GM19328 (cell line): ENCODE measurements at regions not wholly inside any gene's neighbourhood (a gene's known extent, or its start where the extent isn't known, plus 50 kb on each side); places are given as distances from the start of the nearest gene placed in this dataset.
"Not testable (repeated sequence)": the region's sequence is repeated elsewhere in the genome, so short reads cannot be mapped to it uniquely, and the experiment has no call there.

Experiments
- ATAC-seq: cut with Tn5 transposase; IDR thresholded peaks from one replicate; pipeline ENCODE4 v1.9.1; 2021; ENCODE audit warnings: mild to moderate bottlenecking, moderate library complexity; ENCODE audit not compliant: unreplicated experiment

DNA sequence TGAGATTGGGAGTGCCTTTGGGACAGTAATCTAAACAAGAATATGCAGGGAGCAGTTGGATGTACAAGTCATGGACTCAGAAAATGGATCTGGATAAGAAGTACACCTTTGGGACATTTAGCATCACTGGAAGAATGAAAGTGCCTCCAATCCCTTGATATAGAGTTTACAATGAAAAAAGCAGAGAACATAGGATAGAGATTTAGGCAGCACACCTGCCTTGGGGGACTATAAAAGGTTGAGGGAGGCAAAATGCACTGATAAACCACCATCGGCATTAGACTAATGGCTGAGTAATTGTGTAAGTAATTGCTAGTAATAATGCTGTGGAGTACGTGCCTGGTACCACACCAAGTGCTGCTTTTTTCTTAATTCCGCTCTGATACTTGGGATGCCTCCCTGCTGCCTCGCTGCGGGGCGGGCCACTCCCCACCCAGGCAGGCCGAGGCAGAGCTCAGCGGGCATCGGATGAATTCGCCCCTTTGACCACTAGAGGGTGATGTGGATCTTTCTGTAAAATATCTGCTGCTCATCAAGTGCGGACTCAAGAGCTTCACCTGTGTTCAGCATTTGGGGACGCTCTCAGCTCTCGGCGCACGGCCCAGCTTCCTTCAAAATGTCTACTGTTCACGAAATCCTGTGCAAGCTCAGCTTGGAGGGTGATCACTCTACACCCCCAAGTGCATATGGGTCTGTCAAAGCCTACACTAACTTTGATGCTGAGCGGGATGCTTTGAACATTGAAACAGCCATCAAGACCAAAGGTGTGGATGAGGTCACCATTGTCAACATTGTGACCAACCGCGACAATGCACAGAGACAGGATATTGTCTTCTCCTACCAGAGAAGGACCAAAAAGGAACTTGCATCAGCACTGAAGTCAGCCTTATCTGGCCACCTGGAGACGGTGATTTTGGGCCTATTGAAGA is 99.9 kb downstream of the ANKRD18B start:
- ATAC-seq: no peak

GRCh38 chr9:33628318-33628717 is 104.3 kb downstream of the ANKRD18B start:
- ATAC-seq: not testable (repeated sequence)

GRCh38 chr9:33628865-33629410 is 104.9 kb downstream of the ANKRD18B start:
- no peak for ATAC-seq

- ATAC-seq: no peak
Observed at GRCh38 chr9:33633636-33634035, 109.6 kb downstream of the ANKRD18B start.

DNA sequence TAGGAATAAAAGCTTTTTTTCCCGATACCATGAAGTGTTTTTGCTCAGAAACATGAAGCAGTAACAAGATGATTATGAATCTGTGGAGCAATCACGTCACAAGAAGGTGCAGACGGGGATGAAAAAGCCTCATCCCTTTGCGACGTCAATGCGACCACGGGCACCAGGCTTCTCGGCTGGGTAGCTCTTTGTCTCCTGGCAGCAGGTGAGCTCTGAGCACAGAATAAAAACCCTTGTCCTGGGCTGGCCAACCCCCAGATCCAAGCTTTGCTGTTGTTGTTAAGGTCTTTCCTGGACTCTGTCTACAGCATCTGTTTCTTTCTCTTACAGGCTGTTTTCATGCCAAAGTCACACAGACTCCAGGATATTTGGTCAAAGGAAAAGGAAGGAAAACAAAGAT is 113.8 kb downstream of the ANKRD18B start:
- ATAC-seq: no peak

GRCh38 chr9:33638391-33638915 is 114.4 kb downstream of the ANKRD18B start:
- ATAC-seq: no peak

DNA sequence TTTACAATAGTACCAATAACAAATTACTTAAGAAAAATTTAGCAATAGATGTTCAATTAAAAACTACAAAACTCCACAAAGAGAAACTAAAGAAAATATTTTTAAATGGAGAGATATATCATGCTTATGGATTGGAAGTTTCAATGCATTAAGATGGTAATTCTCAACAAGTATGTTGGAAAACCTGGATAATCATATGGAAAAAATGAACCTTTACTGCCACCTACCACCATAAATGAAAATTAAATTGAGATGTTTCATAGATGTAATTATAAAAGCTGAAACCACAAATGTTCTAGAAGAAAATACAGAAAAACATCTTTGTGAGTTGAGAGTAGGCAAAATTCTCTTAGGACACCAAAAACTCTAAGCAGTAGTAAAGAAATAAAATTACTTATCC is 121.7 kb downstream of the ANKRD18B start:
- no peak for ATAC-seq

DNA sequence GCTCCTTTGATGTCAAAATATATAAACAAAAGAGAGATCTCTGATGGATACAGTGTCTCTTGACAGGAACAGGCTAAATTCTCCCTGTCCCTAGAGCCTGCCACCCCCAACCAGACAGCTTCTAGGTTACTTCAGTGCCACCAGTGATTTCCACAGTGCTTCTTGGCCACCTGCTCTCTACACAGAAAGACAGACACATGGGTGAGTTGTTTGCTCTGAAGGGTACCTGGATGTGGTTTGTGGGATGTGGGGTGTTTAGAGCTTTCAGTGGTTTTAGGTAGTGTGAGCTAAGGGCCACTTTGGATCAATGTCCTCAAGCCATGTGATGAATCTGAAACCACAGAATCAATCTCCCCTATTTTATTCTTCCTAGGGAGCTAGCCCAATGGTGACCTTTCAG is 125.4 kb downstream of the ANKRD18B start:
- ATAC-seq: no peak

GRCh38 chr9:33651125-33651524 is 127.1 kb downstream of the ANKRD18B start:
- ATAC-seq: no peak

DNA sequence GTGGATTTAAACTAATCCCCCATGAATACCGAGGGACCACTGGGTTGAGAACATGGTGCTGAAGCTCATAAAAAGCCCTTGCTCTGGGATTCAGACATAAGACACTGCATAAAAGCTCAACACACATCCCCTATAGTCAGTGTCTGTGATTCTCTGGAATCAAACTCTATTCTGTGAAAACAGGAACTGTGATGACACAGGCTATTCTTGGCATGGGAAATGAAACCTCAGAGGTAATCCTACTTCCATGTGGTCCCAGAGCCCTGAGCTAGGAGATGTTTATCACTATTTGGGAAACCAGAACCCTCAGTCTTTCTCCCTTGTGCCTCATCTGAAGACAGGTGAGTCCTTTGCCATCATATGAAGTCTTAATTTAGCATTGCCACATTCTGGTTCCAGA is 135.4 kb upstream of the PRSS3 start:
- no peak for ATAC-seq

GRCh38 chr9:33660772-33661171 is 134.6 kb upstream of the PRSS3 start:
- no peak for ATAC-seq

GRCh38 chr9:33661176-33661575 is 134.2 kb upstream of the PRSS3 start:
- ATAC-seq: no peak

GRCh38 chr9:33662871-33663270 is 132.5 kb upstream of the PRSS3 start:
- ATAC-seq: no peak

GRCh38 chr9:33676194-33676745 is 119.1 kb upstream of the PRSS3 start:
- ATAC-seq: not testable (repeated sequence)

DNA sequence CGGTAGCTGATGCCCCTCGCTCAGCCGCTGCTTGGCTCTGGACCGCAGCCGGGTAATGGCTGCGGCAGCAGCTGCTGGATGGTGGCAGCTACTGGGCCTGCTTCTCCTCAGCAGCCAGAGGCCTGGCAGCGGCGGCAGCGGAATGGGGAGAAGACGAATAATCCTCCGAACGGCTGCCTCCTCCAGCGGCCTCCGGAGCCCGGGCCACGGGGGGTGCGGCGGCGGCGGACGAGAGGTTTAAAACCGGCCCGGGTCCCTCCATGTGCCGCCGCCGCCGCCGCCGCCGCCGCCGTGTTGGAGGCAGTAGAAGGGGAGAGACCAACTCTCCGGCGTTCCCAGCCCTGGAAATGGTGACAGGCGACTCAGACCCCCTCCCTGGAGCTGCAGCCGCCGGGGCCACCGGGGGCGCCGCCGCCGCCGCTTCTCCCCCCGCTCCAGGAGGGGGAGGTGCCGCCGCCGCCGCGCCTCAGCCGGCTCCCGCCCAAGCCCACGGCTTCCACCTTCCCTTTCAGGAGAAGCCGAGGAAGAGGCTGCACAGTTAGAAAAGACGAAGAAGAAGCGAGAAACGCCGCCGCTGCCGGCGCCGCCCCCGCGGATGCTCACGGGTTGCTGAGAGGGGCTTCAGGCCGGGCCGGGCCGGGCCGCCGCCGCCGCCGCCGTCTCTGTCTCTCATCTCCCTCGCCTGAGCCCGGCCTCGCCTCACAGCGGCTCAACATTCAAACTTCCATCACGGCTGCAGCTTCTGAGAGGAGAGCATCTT is 118.4 kb upstream of the PRSS3 start:
- ATAC-seq: no peak

DNA sequence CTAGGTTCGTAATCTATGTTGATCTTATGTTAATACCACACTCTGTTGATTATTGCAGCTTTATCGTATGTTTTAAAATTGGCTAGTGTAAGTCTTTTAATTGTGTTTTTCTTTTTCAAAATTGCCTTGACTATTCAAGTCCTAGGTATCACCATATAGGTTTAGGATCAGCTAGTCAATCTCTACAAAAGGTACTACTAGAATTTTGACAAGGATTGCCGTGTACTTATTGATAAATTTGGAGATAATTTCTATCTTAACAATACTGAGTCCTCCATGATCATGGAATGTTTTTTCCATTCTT is 117.9 kb upstream of the PRSS3 start:
- ATAC-seq: no peak

GRCh38 chr9:33677961-33678360 is 117.4 kb upstream of the PRSS3 start:
- ATAC-seq: no peak

DNA sequence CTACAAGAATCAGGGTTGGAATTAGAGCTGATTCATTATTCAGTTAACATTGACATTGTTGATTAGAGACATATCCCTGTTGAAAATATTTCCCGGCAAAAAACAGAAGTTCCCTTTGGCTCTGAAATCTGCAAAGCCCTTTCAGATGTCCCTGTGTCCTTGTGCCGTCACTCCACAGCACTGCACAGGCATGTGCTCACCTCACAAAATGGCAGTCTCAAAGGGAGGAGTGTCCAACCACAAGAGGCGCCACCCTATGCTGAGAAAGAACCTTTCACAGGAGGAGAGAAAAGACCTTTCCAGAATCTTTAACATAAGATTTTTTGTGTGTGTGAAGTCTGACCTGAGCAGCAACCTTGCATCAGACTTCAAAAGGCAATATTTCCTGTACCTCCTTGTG is 112.8 kb upstream of the PRSS3 start:
- no peak for ATAC-seq

DNA sequence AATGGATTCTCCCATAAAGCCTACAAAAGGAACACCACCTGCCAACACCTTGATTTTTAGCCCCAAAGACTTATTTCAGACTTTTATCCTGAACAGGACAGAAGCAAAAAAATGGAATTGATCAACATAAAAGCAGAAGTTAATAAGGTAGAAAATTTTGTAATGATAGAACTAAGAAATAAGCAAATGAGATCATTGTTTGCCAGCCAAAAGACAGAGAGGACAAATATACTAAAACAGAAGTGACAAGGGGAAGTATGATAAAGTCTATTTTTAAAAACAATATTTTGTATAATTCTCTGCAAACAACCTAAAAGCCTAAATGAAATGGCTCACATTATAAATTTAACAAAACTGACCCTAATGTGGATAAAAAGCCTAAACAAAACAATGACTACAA is 110.5 kb upstream of the PRSS3 start:
- ATAC-seq: no peak

DNA sequence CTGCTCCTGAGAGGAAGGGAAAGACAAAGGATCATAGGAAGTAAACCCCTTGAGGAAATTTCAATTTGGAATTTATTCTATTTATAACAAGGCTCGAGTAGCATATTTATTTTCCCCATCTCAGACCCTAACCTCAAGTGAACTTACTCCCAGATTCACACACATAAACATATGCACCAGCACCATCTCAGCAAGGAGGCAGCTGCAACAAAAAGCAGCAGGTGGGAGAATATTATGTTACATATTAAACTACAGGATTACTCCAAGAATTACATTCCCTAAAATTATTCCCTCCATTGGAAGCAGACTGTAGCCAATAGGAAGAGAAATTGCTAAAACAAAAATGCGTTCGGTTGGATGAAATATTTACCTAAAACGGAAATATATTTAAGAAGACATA is 108.4 kb upstream of the PRSS3 start:
- no peak for ATAC-seq

GRCh38 chr9:33687779-33688178 is 107.6 kb upstream of the PRSS3 start:
- ATAC-seq: no peak
